ENCODE measurements at regions not wholly inside any gene's neighbourhood (a gene's known extent, or its start where the extent isn't known, plus 50 kb on each side); places are given as distances from the start of the nearest gene placed in this dataset.

GRCh38 chr12:130240831-130241590, 78.7 kb downstream of the FZD10 start:
- Histone ChIP-seq H3K27ac (ENCODE audit: low read depth, low read length) (no peak overlapping the region), H3K4me1 (ENCODE audit: control insufficient read depth, insufficient read depth, low read length) (no peaks in the 10 kb centered on the region), H3K9me3 (ENCODE audit: control insufficient read depth, low read length) (no peaks in the 10 kb centered on the region), H3K9ac (ENCODE audit: extremely low read depth, low read length, poor library complexity, severe bottlenecking) (no peak overlapping the region), H3K27me3 (ENCODE audit: control insufficient read depth, insufficient read depth, low read length, poor library complexity, severe bottlenecking) (peaks cover 30% of the 10 kb centered on the region), H3K4me3 (ENCODE audit: low read length) (no peak overlapping the region), H3K36me3 (ENCODE audit: control insufficient read depth, insufficient read depth, low read length) (no peaks in the 10 kb centered on the region)
- H3K27ac Mint-ChIP-seq = no peak overlapping the region
- H3K27me3 Mint-ChIP-seq (ENCODE audit: insufficient read depth) = peaks cover 78% of the 10 kb centered on the region
- peak; percentile 44 for DNase-seq
- H3K4me3 Mint-ChIP-seq = no peak overlapping the region
- TF ChIP-seq, protein P1, sequence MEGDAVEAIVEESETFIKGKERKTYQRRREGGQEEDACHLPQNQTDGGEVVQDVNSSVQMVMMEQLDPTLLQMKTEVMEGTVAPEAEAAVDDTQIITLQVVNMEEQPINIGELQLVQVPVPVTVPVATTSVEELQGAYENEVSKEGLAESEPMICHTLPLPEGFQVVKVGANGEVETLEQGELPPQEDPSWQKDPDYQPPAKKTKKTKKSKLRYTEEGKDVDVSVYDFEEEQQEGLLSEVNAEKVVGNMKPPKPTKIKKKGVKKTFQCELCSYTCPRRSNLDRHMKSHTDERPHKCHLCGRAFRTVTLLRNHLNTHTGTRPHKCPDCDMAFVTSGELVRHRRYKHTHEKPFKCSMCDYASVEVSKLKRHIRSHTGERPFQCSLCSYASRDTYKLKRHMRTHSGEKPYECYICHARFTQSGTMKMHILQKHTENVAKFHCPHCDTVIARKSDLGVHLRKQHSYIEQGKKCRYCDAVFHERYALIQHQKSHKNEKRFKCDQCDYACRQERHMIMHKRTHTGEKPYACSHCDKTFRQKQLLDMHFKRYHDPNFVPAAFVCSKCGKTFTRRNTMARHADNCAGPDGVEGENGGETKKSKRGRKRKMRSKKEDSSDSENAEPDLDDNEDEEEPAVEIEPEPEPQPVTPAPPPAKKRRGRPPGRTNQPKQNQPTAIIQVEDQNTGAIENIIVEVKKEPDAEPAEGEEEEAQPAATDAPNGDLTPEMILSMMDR (conservative IDR thresholded peaks at IDR 0.05) = no peak
- 75 to 84% methylated on average over 7 to 13 of the region's 13 CpGs for WGBS, 2 experiments (ENCODE audit: insufficient coverage in 1 of 2, insufficient read length in 1 of 2)
- no peaks in the 10 kb centered on the region for H3K4me1 Mint-ChIP-seq
- no peaks in the 10 kb centered on the region for H3K36me3 Mint-ChIP-seq (ENCODE audit: low read depth)
- H3K9me3 Mint-ChIP-seq = no peaks in the 10 kb centered on the region

DNA sequence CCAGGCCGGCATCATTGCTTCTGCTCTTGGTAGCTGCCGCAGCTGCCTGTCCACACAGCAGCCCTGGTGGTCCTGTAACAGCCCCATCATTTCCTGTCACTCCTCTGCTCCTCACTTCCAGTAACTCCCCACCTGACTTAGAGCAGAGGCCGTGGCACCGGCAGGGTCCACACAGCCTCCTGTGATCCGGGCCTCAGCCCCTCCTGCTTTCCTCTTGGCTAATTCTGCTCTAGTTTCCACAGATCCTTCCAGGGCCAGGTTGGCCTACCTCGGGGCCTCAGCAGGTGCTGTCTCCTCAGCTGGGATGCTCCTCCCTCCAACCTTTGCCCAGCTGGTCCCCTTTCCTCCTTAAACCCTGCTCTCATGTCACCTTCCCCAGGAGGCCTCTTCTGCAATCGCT, 80.2 kb downstream of the FZD10 start:
- H3K4me1 Mint-ChIP-seq = no peaks in the 10 kb centered on the region
- peaks cover 76% of the 10 kb centered on the region for H3K27me3 Mint-ChIP-seq (ENCODE audit: insufficient read depth)
- no peaks in the 10 kb centered on the region for H3K36me3 ChIP-seq (ENCODE audit: control insufficient read depth, insufficient read depth, low read length)
- TF ChIP-seq, protein P1 (conservative IDR thresholded peaks at IDR 0.05) = no peak
- H3K9me3 Mint-ChIP-seq = no peaks in the 10 kb centered on the region
- no peaks in the 10 kb centered on the region for H3K4me1 ChIP-seq (ENCODE audit: control insufficient read depth, insufficient read depth, low read length)
- WGBS, 2 experiments (ENCODE audit: insufficient coverage in 1 of 2, insufficient read length in 1 of 2) = 67 to 76% methylated on average over 3 to 7 of the region's 7 CpGs
- no peaks in the 10 kb centered on the region for H3K9me3 ChIP-seq (ENCODE audit: control insufficient read depth, low read length)
- DNase-seq = no peak
- no peak overlapping the region for H3K27ac ChIP-seq (ENCODE audit: low read depth, low read length)
- H3K27ac Mint-ChIP-seq = no peak overlapping the region
- no peaks in the 10 kb centered on the region for H3K36me3 Mint-ChIP-seq (ENCODE audit: low read depth)
- H3K27me3 ChIP-seq (ENCODE audit: control insufficient read depth, insufficient read depth, low read length, poor library complexity, severe bottlenecking) = peaks cover 26% of the 10 kb centered on the region
- no peak overlapping the region for H3K4me3 ChIP-seq (ENCODE audit: low read length)
- no peak overlapping the region for H3K9ac ChIP-seq (ENCODE audit: extremely low read depth, low read length, poor library complexity, severe bottlenecking)
- H3K4me3 Mint-ChIP-seq = no peak overlapping the region

GRCh38 chr12:130245251-130245650, 83.0 kb downstream of the FZD10 start:
- no peak overlapping the region for H3K9ac ChIP-seq (ENCODE audit: extremely low read depth, low read length, poor library complexity, severe bottlenecking)
- H3K9me3 ChIP-seq (ENCODE audit: control insufficient read depth, low read length) = no peaks in the 10 kb centered on the region
- no peak overlapping the region for H3K4me3 ChIP-seq (ENCODE audit: low read length)
- Mint-ChIP-seq H3K9me3 (no peaks in the 10 kb centered on the region), H3K36me3 (ENCODE audit: low read depth) (no peaks in the 10 kb centered on the region), H3K27ac (no peak overlapping the region), H3K4me1 (no peaks in the 10 kb centered on the region), H3K27me3 (ENCODE audit: insufficient read depth) (peaks cover 68% of the 10 kb centered on the region), H3K4me3 (no peak overlapping the region)
- H3K27ac ChIP-seq (ENCODE audit: low read depth, low read length) = no peak overlapping the region
- H3K4me1 ChIP-seq (ENCODE audit: control insufficient read depth, insufficient read depth, low read length) = no peaks in the 10 kb centered on the region
- DNase-seq = no peak
- no peaks in the 10 kb centered on the region for H3K36me3 ChIP-seq (ENCODE audit: control insufficient read depth, insufficient read depth, low read length)
- TF ChIP-seq, protein P1 (conservative IDR thresholded peaks at IDR 0.05) = no peak
- peaks cover 10% of the 10 kb centered on the region for H3K27me3 ChIP-seq (ENCODE audit: control insufficient read depth, insufficient read depth, low read length, poor library complexity, severe bottlenecking)
- WGBS, 2 experiments (ENCODE audit: insufficient coverage in 1 of 2, insufficient read length in 1 of 2) = 87 to 90% methylated on average over 5 to 6 of the region's 6 CpGs
